ENCODE measurements at regions not wholly inside any gene's neighbourhood (a gene's known extent, or its start where the extent isn't known, plus 50 kb on each side); places are given as distances from the start of the nearest gene placed in this dataset.

- Mint-ChIP-seq H3K27ac (no peak overlapping the region), H3K4me1 (ENCODE audit: low read depth) (no peaks in the 10 kb centered on the region), H3K36me3 (ENCODE audit: low read depth) (no peaks in the 10 kb centered on the region), H3K27me3 (ENCODE audit: insufficient read depth) (peaks cover 3% of the 10 kb centered on the region), H3K4me3 (no peak overlapping the region), H3K9me3 (no peaks in the 10 kb centered on the region)
- no peak for DNase-seq
- no peak for TF ChIP-seq CTCF (IDR thresholded peaks at IDR 0.05)
Observed at GRCh38 chr12:91618281-91618680, 435.7 kb upstream of the DCN start.

- DNase-seq, result no peak
- Mint-ChIP-seq H3K27ac (no peak overlapping the region), H3K4me3 (no peak overlapping the region), H3K36me3 (ENCODE audit: low read depth) (no peaks in the 10 kb centered on the region), H3K27me3 (ENCODE audit: insufficient read depth) (peaks cover 3% of the 10 kb centered on the region), H3K9me3 (no peaks in the 10 kb centered on the region), H3K4me1 (ENCODE audit: low read depth) (no peaks in the 10 kb centered on the region)
- no peak for TF ChIP-seq CTCF (IDR thresholded peaks at IDR 0.05)
Observed at GRCh38 chr12:91617818-91618217, 435.2 kb upstream of the DCN start.

GRCh38 chr12:91616416-91616815 lies 433.8 kb upstream of the DCN start:
- H3K4me1 Mint-ChIP-seq (ENCODE audit: low read depth), result no peaks in the 10 kb centered on the region
- DNase-seq, result no peak
- no peak overlapping the region for H3K4me3 Mint-ChIP-seq
- peaks cover 3% of the 10 kb centered on the region for H3K27me3 Mint-ChIP-seq (ENCODE audit: insufficient read depth)
- H3K9me3 Mint-ChIP-seq, result no peaks in the 10 kb centered on the region
- H3K27ac Mint-ChIP-seq, result no peak overlapping the region
- no peak for TF ChIP-seq CTCF (IDR thresholded peaks at IDR 0.05)
- H3K36me3 Mint-ChIP-seq (ENCODE audit: low read depth), result no peaks in the 10 kb centered on the region

GRCh38 chr12:91613223-91613779 lies 430.7 kb upstream of the DCN start:
- H3K4me3 Mint-ChIP-seq, result no peak overlapping the region
- no peak for TF ChIP-seq CTCF (IDR thresholded peaks at IDR 0.05)
- H3K36me3 Mint-ChIP-seq (ENCODE audit: low read depth), result no peaks in the 10 kb centered on the region
- DNase-seq, result no peak
- no peaks in the 10 kb centered on the region for H3K4me1 Mint-ChIP-seq (ENCODE audit: low read depth)
- no peaks in the 10 kb centered on the region for H3K27me3 Mint-ChIP-seq (ENCODE audit: insufficient read depth)
- no peaks in the 10 kb centered on the region for H3K9me3 Mint-ChIP-seq
- no peak overlapping the region for H3K27ac Mint-ChIP-seq

- no peaks in the 10 kb centered on the region for H3K9me3 Mint-ChIP-seq
- no peak overlapping the region for H3K4me3 Mint-ChIP-seq
- H3K36me3 Mint-ChIP-seq (ENCODE audit: low read depth), result no peaks in the 10 kb centered on the region
- no peak overlapping the region for H3K27ac Mint-ChIP-seq
- H3K4me1 Mint-ChIP-seq (ENCODE audit: low read depth), result no peaks in the 10 kb centered on the region
- DNase-seq, result no peak
- no peak for TF ChIP-seq CTCF (IDR thresholded peaks at IDR 0.05)
- no peaks in the 10 kb centered on the region for H3K27me3 Mint-ChIP-seq (ENCODE audit: insufficient read depth)
Observed at GRCh38 chr12:91610561-91610960, 427.9 kb upstream of the DCN start.

- Mint-ChIP-seq H3K9me3 (no peaks in the 10 kb centered on the region), H3K4me3 (no peak overlapping the region), H3K27ac (no peak overlapping the region), H3K4me1 (ENCODE audit: low read depth) (no peaks in the 10 kb centered on the region), H3K27me3 (ENCODE audit: insufficient read depth) (no peaks in the 10 kb centered on the region), H3K36me3 (ENCODE audit: low read depth) (no peaks in the 10 kb centered on the region)
- DNase-seq, result no peak
- no peak for TF ChIP-seq CTCF (IDR thresholded peaks at IDR 0.05)
Observed at GRCh38 chr12:91609283-91609682, 426.7 kb upstream of the DCN start.

All from HFFc6 (cell line).